ENCODE measurements at regions not wholly inside any gene's neighbourhood (a gene's known extent, or its start where the extent isn't known, plus 50 kb on each side); places are given as distances from the start of the nearest gene placed in this dataset.

GRCh38 chrX:20967725-20968124 lies 406.5 kb upstream of the CNKSR2 start:
- no peak overlapping the region for H3K4me3 ChIP-seq (ENCODE audit: low read length)
- TF ChIP-seq, protein P1, sequence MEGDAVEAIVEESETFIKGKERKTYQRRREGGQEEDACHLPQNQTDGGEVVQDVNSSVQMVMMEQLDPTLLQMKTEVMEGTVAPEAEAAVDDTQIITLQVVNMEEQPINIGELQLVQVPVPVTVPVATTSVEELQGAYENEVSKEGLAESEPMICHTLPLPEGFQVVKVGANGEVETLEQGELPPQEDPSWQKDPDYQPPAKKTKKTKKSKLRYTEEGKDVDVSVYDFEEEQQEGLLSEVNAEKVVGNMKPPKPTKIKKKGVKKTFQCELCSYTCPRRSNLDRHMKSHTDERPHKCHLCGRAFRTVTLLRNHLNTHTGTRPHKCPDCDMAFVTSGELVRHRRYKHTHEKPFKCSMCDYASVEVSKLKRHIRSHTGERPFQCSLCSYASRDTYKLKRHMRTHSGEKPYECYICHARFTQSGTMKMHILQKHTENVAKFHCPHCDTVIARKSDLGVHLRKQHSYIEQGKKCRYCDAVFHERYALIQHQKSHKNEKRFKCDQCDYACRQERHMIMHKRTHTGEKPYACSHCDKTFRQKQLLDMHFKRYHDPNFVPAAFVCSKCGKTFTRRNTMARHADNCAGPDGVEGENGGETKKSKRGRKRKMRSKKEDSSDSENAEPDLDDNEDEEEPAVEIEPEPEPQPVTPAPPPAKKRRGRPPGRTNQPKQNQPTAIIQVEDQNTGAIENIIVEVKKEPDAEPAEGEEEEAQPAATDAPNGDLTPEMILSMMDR (conservative IDR thresholded peaks at IDR 0.05; ENCODE audit: low read length): no peak
- no peak for DNase-seq (ENCODE audit: low read depth)

GRCh38 chrX:20965270-20966044 lies 408.8 kb upstream of the CNKSR2 start:
- H3K4me3 ChIP-seq (ENCODE audit: low read length): no peak overlapping the region
- DNase-seq (ENCODE audit: low read depth): peak; percentile 27
- TF ChIP-seq, protein P1 (conservative IDR thresholded peaks at IDR 0.05; ENCODE audit: low read length): no peak

DNA sequence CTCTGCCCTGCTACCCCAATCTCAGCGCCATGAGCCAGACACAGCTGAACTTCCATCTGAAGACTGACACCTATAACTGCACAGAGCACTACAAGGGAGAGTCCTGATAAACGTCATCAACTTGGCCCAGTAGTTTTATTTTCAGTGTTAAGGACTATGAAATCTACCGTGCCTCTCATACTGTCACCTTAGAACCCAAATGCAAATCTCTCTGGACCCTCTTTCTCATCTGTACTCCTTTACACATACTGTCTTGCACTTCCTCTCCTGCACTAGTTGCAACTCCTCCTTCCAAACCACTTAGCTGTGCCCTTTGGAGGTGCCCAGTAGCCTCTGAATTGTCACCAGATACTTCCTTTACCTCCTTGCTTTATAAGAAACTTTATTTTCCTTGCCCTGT lies 420.2 kb upstream of the CNKSR2 start:
- no peak overlapping the region for H3K4me3 ChIP-seq (ENCODE audit: low read length)
- no peak for DNase-seq (ENCODE audit: low read depth)
- TF ChIP-seq, protein P1 (conservative IDR thresholded peaks at IDR 0.05; ENCODE audit: low read length): no peak

GRCh38 chrX:20952180-20952579 lies 422.0 kb upstream of the CNKSR2 start:
- TF ChIP-seq, protein P1 (conservative IDR thresholded peaks at IDR 0.05; ENCODE audit: low read length): no peak
- no peak overlapping the region for H3K4me3 ChIP-seq (ENCODE audit: low read length)
- DNase-seq (ENCODE audit: low read depth): no peak

DNA sequence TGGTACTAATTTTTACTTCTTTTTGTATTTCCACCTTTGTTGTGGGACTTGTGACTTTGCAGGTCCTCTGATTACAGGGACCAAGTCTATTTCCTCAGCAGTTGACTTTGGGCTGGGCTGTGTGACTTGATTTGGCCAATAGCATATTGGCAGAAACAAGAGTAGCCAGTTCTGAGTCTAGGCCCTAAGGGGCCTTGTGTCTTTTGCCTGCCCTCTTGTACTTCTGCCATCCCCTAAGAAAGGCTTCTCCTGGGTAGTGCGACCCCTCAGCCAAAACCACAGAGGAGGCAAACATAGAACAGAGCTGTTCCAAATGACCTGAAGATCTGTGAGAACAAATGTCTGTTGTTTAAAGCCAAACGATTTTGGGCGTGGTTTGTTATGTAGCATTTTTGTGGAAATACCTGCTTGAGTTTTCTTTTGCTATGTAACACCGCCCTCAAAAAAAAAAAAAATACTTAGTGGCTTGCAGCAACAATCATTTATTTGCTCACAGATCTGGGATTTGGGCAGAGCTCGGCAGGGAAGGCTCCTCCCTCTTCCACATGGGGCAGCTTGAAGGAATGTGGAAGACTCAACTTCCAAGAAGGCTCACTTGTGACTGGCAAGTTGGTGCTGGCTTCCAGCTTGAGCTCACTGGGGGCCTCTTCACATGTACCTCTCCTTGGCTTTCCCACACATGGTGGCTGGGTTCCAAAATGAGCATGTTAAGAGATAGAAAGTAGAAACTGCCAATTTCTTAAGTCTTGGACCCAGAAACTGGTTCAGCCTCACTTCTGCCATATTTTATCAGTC lies 423.0 kb upstream of the CNKSR2 start:
- DNase-seq (ENCODE audit: low read depth): no peak
- H3K4me3 ChIP-seq (ENCODE audit: low read length): no peak overlapping the region
- TF ChIP-seq, protein P1 (conservative IDR thresholded peaks at IDR 0.05; ENCODE audit: low read length): no peak

GRCh38 chrX:20947411-20947912 lies 426.8 kb upstream of the CNKSR2 start:
- DNase-seq (ENCODE audit: low read depth): no peak
- H3K4me3 ChIP-seq (ENCODE audit: low read length): no peak overlapping the region
- TF ChIP-seq, protein P1 (conservative IDR thresholded peaks at IDR 0.05; ENCODE audit: low read length): no peak

Measured in AG10803 (cell line).